DMS 273 (cell line): ENCODE measurements at regions not wholly inside any gene's neighbourhood (a gene's known extent, or its start where the extent isn't known, plus 50 kb on each side); places are given as distances from the start of the nearest gene placed in this dataset.
"Not testable (repeated sequence)": the region's sequence is repeated elsewhere in the genome, so short reads cannot be mapped to it uniquely, and the experiment has no call there.

Experiments
- DNase-seq: peaks from one replicate; lab custom pipeline; 2025; ENCODE audit not compliant: unreplicated experiment; lab: John Stamatoyannopoulos, UW

DNA sequence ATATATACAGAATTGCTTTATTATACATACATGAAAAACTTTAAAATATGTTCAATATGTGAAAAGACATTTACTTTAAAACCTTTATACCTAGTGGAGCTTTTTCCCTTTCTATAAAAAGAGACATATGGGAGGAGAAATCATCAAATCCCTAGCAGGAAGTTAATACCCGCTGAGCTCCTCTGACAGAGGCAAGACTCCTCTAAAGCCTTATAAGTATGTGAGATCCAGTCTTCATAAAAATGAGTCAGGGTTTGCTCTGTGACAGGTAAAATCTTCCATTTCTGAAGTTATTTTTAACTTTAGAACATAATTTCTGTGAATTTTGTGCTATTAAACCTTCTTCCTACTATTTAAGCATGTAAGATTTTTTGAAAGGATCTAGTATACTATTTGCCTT lies 634.4 kb upstream of the AADAT start:
- no peak for DNase-seq

DNA sequence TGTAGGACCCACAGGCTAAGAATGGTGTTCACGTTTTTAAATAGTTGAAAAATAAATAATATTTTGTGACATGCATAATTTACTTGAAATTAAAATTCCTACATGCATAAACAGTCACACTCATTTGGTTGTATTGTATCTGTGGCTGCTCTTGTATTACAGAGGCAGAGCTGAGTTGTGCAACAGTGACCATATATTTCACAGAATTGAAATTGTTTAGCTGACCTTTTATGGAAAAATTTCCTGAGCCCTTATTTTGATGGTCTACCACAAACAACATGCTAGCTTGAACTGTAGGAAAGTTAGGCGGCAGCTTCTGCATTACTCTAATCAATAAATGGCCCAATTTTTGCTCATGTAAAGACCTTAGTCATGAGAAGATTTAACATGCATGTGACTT lies 633.4 kb upstream of the AADAT start:
- DNase-seq = no peak

GRCh38 chr4:170721812-170722373 lies 632.1 kb upstream of the AADAT start:
- DNase-seq = no peak

GRCh38 chr4:170716868-170717267 lies 627.1 kb upstream of the AADAT start:
- DNase-seq = no peak

GRCh38 chr4:170705907-170706306 lies 616.2 kb upstream of the AADAT start:
- no peak for DNase-seq

GRCh38 chr4:170700064-170700463 lies 610.3 kb upstream of the AADAT start:
- DNase-seq = no peak

DNA sequence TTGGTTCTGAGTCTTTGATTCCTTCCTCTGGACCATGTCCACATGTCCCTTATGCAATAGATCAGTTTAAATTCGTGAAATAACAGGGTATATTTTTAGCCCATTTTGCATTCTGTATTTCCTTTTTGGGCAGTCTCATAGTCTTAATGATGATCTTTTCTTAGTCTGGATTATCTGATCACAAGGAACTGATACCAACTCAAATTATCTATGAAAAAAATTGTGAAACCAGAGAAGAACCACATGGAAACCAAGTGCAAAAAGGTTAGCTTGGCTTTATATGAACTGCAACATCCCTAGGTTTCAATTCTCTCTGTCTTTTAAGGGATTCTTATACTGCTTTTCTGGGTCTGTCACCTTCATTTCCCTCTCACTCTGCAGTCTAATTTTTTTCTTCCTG lies 608.6 kb upstream of the AADAT start:
- DNase-seq = no peak

- no peak for DNase-seq
Observed at GRCh38 chr4:170697845-170698244, 608.1 kb upstream of the AADAT start.

- DNase-seq = no peak
Observed at GRCh38 chr4:170697045-170697444, 607.3 kb upstream of the AADAT start.

GRCh38 chr4:170691168-170691567 lies 601.4 kb upstream of the AADAT start:
- DNase-seq = no peak

DNA sequence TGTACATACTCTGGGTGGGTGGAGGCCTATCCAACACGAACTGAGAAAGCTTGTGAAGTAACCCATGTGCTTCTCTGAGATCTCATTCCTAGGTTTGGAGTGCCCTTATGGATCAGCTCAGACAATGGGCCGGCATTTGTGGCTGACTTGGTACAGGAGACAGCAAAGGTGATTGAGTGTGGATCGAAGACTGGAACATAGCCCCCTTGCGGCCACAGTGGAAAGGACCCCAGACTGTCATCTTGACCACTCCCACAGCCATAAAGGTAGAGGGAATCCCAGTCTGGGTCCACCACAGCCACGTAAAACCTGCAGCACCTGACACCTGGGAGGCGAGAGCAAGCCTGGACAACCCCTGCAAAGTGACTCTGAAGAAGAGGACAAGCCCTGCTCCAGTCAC lies 598.0 kb upstream of the AADAT start:
- peak; percentile 0 for DNase-seq

DNA sequence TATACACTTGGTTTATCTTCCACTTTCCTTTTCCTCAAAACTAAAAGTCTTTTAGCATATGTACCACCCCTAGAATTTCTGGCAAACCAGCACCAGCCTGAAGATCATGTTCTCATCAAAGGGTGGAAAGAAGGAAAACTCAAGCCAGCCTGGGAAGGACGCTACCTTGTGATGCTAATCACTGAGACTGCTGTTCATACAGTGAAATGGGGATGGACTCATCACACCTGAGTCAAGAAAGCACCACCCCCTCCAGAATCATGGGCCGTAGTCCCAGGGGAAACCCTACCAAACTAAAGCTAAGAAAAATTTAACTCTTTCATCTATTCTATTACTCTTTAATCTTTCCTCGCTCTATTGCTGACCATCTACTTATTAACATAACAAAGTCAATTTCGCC lies 595.9 kb upstream of the AADAT start:
- not testable (repeated sequence) for DNase-seq

- DNase-seq = no peak
Observed at GRCh38 chr4:170682558-170683294, 593.0 kb upstream of the AADAT start.

DNA sequence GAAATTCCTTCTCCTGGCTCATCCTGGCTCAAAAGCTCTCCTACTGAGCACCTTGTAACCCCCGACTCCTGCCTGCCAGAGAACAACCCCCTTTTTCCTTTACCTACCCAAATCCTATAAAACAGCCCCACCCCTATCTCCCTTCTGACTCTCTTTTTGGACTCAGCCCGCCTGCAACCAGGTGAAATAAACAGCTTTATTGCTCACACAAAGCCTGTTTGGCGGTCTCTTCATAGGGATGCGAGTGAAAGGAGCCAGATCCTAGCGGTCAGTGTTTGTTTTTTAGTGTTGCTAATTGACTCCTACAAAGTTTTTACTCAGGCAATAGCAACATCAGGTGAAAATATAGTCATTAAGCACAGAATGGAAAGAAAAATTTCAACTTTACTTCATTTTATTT lies 592.3 kb upstream of the AADAT start:
- DNase-seq = not testable (repeated sequence)

DNA sequence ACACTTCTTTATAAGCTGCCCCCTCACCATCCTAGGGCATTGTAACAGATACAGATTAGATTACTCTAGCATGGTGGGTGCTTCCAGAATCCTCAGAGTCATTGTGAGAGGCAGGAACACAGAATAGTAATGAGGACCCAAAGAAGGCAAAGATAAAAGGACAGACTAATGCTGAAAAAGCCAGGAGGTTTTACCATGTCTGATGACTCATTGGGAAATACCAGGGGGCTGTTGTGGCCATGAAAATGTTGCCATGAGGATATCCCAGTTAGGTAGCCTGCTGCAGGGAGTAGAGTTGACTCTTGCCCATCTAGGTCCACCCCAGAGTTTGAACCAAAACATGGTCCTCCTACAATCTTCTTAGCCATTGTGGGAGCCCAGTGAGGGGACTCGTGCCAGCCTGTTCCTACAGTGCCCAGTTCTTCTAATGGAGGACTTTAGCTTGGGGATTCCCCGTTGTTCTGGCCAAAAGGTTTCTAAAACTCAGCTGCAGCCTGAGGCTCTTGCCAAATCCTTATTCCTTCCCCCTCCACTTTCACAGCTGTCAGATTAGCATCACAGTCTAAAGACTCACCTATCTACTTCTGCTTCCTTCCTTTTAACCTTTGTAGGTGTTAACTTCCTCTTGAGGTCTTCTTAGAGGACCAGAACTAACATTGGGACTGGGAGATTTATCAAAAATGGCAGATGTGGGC lies 586.0 kb upstream of the AADAT start:
- DNase-seq = no peak

DNA sequence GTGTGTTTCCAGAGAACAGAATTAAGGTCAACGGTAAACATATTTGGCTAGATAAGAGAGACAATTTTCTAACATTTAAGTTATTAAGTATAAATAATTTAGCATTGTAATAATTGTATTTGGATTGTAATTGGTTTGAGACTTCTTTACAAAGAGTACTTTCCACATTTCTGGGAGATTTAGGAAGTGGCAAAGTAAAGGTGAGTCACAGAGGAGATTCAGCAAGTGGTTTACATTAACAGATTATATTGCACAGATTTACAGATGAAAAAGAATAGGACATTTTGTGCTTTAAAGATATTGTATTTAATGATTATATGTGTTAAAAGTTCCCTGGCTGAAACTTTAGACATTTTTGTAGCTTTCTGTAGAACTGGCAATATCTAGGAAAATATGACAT lies 584.4 kb upstream of the AADAT start:
- no peak for DNase-seq

- DNase-seq = no peak
Observed at GRCh38 chr4:170672381-170672965, 582.7 kb upstream of the AADAT start.

DNA sequence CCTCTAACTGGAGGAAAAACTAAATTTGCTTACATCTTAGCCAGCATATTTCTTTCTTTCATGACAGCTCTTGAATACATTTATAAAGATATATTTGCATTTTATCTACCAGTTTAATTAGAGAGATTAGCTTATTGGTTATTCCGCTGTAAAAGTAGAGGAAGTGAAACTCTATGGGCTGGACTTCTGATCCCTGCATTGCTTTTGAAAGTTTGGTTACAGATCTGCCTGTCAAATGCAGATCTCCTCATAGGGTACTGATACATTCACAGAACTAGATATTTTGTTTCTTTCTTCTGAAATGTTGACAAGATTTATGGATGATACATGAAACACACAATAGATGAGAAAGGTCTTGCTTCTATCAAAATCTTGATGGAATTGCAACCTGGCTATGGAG lies 581.4 kb upstream of the AADAT start:
- DNase-seq = no peak

- no peak for DNase-seq
Observed at GRCh38 chr4:170667814-170668213, 578.1 kb upstream of the AADAT start.

DNA sequence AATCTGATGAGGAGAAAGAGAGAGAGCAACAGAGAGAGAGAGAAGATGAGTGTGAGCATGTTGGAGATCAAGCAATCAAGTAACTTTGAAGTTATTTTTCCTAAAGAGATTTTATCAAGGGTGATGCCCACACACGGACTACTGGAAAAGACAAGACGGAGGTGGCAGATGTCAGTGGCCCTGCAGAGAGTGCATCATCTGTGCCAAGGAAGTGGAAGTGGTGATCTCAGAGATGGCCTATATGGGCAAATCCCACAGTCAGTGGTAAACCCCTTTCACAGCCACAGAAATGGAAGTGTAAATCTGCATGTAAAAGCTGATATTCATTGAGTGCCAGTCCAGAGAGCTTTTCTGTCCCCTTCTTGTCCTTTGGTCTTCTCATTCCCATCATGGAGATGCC lies 577.2 kb upstream of the AADAT start:
- no peak for DNase-seq

DNA sequence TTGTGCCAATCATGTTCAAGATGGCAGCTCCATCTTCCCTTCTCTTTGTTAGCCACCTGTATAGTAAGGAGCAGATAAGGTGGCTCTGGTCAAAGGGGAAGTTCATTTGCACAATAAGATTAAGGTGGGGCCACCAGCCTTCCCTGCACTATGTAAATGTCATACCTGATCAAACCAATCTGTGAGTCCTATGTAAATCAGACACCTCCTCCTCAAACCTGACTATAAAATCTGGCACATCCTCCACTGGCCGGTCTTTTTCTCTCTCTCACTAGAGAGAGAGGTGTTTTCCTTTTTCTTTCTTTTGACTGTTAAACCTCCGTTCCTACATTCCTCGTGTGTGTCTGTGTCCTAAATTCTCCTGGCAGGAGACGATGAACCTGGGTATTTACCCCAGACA lies 572.5 kb upstream of the AADAT start:
- DNase-seq = no peak

GRCh38 chr4:170657761-170658160 lies 568.0 kb upstream of the AADAT start:
- no peak for DNase-seq
